ENCODE measurements at regions not wholly inside any gene's neighbourhood (a gene's known extent, or its start where the extent isn't known, plus 50 kb on each side); places are given as distances from the start of the nearest gene placed in this dataset.
"Not testable (repeated sequence)": the region's sequence is repeated elsewhere in the genome, so short reads cannot be mapped to it uniquely, and the experiment has no call there.

DNA sequence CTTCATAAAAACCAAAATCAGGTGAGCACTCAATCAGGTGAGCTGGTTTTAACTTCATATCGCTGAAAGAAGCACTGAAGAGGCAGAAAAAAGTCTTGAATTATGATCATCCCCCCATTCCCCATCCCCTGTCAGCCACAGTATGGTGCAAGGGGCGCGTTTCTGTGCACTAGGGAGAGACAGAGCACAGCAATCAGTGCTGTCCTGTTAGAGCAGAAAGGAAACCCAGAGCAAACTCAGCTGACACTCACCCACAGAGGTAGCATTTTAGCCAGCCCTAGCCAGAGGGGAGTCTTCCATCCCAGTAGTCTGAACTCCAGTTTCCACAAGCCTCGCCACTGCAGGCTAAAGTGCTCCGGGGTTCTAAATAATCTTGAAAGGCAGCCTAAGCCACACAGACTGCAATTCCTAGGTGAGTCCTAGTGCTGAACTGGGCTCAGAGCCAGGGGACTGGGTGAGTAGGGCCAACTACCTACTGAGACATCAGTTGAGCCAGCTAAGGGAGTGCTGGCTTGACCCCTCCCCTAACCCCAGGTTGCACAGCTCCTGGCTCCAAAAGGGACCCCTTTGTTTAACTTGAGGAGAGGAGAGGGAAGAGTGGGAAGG is 1352.6 kb upstream of the GJE1 start:
- no peak for DNase-seq

- no peak for DNase-seq
Observed at GRCh38 chr6:140779341-140779740, 1353.4 kb upstream of the GJE1 start.

- no peak for DNase-seq
Observed at GRCh38 chr6:140777780-140778179, 1354.9 kb upstream of the GJE1 start.

GRCh38 chr6:140775061-140775460 is 1357.7 kb upstream of the GJE1 start:
- DNase-seq = no peak

- DNase-seq = no peak
Observed at GRCh38 chr6:140774080-140774505, 1358.6 kb upstream of the GJE1 start.

DNA sequence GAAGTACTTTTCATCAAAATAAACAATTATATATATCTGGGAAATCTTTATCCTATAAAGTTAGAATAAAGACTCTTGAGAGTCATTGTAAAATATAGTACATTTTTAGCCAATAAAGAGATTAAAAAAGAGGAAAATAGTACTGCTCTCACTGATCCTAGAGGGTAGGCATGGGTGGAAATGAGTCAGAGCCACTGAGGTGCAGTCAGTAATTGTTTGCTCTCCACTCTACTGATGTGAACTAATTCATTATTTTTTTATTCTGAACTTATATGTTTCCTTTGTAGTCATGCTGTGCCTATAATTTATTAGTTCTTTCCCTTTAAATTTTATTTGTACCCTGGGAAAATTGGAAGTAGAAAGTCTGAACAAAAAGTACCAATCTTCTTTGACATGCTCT is 1359.4 kb upstream of the GJE1 start:
- no peak for DNase-seq

- DNase-seq = no peak
Observed at GRCh38 chr6:140772576-140772975, 1360.1 kb upstream of the GJE1 start.

DNA sequence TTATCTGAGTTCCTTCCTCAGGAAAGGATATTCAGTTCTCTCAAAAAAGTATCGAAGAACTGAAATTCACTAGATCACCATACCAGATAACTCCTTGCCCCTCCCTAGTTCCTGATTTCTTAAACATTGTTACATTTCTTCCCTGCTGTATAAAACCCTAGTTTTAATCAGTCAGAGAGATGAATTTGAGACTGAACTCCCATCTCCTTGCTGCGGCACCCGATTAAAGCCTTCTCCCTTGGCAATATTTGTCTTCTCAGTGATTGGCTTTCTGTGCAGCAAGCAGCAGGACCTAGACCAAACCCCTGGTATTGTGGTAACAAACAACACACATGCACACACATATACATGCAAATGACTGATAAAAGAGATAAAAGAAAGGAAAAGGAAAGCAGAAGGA is 1364.6 kb upstream of the GJE1 start:
- no peak for DNase-seq

DNA sequence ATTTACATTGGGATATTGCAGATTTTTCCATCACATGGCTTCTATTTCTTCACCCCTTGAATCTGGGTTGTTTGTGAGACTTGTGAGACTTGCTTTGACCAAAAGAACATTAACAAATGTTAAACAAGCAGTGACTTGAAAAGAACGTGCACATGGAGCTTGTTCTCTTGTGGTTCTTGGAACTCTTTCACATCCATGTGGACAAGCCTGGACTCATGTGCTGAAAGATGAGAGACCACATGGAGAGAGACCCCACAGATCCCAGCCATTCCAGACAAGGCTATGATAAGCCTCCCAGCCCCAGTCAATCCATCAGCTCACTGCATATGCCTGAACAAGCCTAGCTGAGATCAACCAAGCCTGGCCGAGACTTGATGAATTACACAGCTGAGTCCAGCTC is 1365.7 kb upstream of the GJE1 start:
- no peak for DNase-seq

GRCh38 chr6:140758169-140758877 is 1374.4 kb upstream of the GJE1 start:
- no peak for DNase-seq

- DNase-seq = no peak
Observed at GRCh38 chr6:140752234-140752633, 1377.8 kb upstream of the CITED2 start.

GRCh38 chr6:140747114-140747513 is 1372.7 kb upstream of the CITED2 start:
- no peak for DNase-seq

GRCh38 chr6:140744659-140745320 is 1370.3 kb upstream of the CITED2 start:
- DNase-seq = no peak

GRCh38 chr6:140736231-140736630 is 1361.8 kb upstream of the CITED2 start:
- no peak for DNase-seq

DNA sequence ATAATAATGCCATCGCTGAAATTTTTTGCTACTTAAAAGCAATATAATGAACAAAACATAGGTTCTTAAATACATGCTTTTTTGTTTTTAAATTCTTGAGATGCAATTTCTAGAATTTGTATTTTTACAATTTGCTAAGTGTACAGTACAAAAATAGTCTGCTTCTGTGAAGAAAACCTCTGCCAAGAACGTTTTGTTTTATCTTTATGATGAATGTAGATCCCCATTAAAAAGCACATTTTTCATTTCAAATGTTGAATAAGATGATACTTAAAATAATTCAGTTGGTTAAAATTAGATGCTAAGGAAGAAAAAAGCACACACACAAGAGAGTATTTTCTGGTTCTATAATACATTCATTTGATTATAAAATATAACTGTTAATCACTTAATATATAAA is 1358.5 kb upstream of the CITED2 start:
- no peak for DNase-seq

DNA sequence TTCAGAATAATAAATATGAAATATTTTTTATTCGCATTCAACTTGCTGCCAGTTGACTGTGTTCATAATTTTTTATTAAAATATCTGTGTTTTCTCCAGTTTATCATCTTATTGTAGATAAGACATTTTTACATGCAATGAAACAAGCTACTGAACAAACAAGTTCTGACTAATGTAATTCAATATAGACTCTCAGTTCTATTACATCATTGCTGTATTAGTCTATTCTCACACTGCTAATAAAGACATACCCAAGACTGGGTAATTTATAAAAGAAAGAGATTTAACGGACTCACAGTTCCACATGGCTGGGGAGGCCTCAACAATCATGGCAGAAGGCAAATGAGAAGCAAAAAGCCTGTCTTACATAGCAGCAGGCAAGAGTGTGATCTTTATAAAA is 1357.7 kb upstream of the CITED2 start:
- DNase-seq = no peak

DNA sequence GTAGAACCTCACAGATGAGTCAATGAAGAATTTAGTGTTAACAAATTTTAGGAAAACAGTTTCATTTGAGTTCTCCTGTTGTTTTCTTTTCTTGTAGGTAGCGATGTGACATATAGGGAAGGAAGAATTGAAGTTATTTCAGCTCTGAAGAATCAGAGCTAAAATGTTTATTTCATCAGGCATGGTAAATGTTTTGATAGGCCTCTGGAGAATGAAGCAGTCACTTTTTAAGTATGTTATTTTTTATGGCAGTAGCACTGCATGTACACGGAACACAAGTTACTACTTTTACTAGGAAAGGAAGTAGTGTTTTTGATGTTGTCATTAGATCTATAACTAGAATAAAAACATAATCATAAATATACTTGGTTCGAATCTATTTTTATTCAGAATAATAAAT is 1357.3 kb upstream of the CITED2 start:
- DNase-seq = no peak

GRCh38 chr6:140729521-140729920 is 1355.1 kb upstream of the CITED2 start:
- no peak for DNase-seq

GRCh38 chr6:140718021-140718420 is 1343.6 kb upstream of the CITED2 start:
- no peak for DNase-seq

DNA sequence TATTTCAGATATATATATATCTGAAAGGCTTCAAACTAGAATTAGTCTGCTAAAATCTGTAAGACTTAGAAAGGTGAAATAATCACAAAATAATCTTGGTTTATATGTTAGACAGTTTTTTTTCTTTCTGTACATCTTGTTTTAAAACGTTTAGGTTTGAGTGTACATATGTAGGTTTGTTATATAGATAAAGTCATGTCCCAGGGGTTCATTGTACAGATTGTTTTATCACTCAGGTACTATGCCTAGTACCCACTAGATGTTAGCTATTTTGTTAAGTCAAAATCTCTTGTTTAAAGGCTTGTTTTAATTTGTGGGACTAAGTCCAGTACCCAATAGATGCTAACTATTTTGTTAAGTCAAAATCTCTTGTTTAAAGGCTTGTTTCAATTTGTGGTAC is 1339.0 kb upstream of the CITED2 start:
- DNase-seq = no peak

- no peak for DNase-seq
Observed at GRCh38 chr6:140711019-140711613, 1336.7 kb upstream of the CITED2 start.

- no peak for DNase-seq
Observed at GRCh38 chr6:140708441-140708840, 1334.0 kb upstream of the CITED2 start.

DNA sequence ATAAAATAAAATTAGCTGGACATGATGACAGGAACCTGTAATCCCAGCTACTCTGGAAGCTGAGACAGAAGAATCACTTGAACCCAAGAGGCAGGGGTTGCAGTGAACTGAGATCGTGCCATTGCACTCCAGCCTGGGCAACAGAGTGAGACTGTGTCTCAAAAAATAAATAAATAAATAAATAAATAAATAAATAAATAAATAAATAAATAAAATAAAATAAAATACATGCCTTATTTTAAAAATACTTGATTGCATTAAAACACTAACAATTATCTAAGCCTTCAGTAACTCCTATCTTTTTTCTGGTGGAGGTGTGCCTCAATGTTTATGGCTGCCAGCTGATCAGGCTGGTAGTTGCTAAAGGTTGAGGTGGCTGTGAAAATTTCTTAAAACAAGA is 1329.6 kb upstream of the CITED2 start:
- not testable (repeated sequence) for DNase-seq

- no peak for DNase-seq
Observed at GRCh38 chr6:140697585-140697984, 1323.1 kb upstream of the CITED2 start.
